K562 (cell line): ENCODE measurements at regions not wholly inside any gene's neighbourhood (a gene's known extent, or its start where the extent isn't known, plus 50 kb on each side); places are given as distances from the start of the nearest gene placed in this dataset.
A peak's percentile ranks its signal among the peaks of the same experiment; 100 is the strongest.

ENCODE experiments used
- ARID4B ChIP-seq: sonication (generic); formaldehyde crosslinking; IDR thresholded peaks from 2 replicates; pipeline ENCODE4 v1.8.0; 2022; ENCODE audit warnings: mild to moderate bottlenecking, missing genetic modification reagents
- BRF1 ChIP-seq: IDR thresholded peaks from 3 replicates; pipeline ENCODE4 v1.6.1; 2011; ENCODE audit warnings: borderline replicate concordance, mild to moderate bottlenecking; ENCODE audit not compliant: insufficient read length; ENCODE audit errors: extremely low read depth
- FOXJ2 ChIP-seq: fragments of 200-800 bp; sonication (Bioruptor generic); IDR thresholded peaks from 2 replicates; pipeline ENCODE4 v1.6.1; 2016; ENCODE audit warnings: missing genetic modification characterization, missing compliant biosample characterization
- HDAC2 ChIP-seq: fragments of 450-650 bp; IDR thresholded peaks from 2 replicates; pipeline ENCODE4 v1.6.1; 2016; ENCODE audit warnings: mild to moderate bottlenecking
- NR4A1 ChIP-seq, 2 experiments: fragments of 250-450 bp in 1 of 2; fragments of 450-650 bp in 1 of 2; sonication (Bioruptor Pico) in 1 of 2; IDR thresholded peaks; 2 replicates each; pipeline versions ENCODE4 v1.4.0 to v1.6.1; 2016 to 2020; ENCODE audit warnings: mild to moderate bottlenecking in 2 of 2, missing compliant biosample characterization in 1 of 2, missing genetic modification characterization in 1 of 2, moderate library complexity in 1 of 2
- TBP ChIP-seq: optimal IDR thresholded peaks from 2 replicates; pipeline ENCODE3; 2011; ENCODE audit warnings: low read depth, low read length, improper control_type of control experiment
- ZNF140 ChIP-seq: fragments of 250-450 bp; sonication (Bioruptor Pico); IDR thresholded peaks from 2 replicates; pipeline ENCODE4 v1.8.0; 2021; ENCODE audit warnings: moderate library complexity, mild to moderate bottlenecking, inconsistent platforms
- ZNF766 ChIP-seq: fragments of 200-800 bp; sonication (Bioruptor generic); conservative IDR thresholded peaks from 2 replicates; pipeline ENCODE4 v1.6.1; 2016; ENCODE audit warnings: missing genetic modification characterization, missing compliant biosample characterization
- TF ChIP-seq, protein P1 (sequence below): fragments of 450-650 bp; IDR thresholded peaks from 2 replicates; pipeline ENCODE4 v1.6.1; 2016; ENCODE audit warnings: mild to moderate bottlenecking, moderate library complexity
- TF ChIP-seq, protein P2 (sequence below): fragments of 250-450 bp; sonication (Bioruptor Pico); IDR thresholded peaks from 2 replicates; pipeline ENCODE4 v1.8.0; 2022; ENCODE audit warnings: moderate library complexity, mild to moderate bottlenecking, inconsistent platforms

DNA sequence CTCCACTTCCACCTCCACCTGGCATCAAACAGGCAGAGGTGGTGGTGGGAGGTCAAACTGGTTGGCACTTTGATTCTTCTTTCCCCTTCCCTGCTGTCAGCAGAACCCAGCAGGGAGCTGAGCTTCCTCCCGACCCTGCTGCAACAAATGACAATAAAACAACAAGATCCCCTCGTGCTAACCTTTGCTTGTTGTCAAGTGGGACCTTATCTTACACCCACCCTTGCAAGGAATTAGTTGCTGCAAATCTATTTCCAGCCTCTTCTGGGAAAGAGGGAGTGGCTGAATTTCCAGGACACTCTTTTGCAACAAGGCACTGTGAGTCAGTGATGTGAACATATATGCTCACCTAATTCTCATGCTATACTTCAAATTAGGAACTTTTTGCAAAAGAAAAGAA is 655.1 kb downstream of the DSC3 start (continued):
- TF ChIP-seq FOXJ2 (tag) (no peak), ARID4B (CRISPR knock-in tag) (no peak), BRF1 (no peak), HDAC2 (no peak), ZNF140 (no peak), NR4A1 (CRISPR knock-in tag; IDR thresholded peaks at IDR 0.05) (no peak), NR4A1 (tag; IDR thresholded peaks at IDR 0.05) (no peak), ZNF766 (CRISPR knock-in tag) (no peak), TBP (peak; percentile 27)
- TF ChIP-seq, protein P1, sequence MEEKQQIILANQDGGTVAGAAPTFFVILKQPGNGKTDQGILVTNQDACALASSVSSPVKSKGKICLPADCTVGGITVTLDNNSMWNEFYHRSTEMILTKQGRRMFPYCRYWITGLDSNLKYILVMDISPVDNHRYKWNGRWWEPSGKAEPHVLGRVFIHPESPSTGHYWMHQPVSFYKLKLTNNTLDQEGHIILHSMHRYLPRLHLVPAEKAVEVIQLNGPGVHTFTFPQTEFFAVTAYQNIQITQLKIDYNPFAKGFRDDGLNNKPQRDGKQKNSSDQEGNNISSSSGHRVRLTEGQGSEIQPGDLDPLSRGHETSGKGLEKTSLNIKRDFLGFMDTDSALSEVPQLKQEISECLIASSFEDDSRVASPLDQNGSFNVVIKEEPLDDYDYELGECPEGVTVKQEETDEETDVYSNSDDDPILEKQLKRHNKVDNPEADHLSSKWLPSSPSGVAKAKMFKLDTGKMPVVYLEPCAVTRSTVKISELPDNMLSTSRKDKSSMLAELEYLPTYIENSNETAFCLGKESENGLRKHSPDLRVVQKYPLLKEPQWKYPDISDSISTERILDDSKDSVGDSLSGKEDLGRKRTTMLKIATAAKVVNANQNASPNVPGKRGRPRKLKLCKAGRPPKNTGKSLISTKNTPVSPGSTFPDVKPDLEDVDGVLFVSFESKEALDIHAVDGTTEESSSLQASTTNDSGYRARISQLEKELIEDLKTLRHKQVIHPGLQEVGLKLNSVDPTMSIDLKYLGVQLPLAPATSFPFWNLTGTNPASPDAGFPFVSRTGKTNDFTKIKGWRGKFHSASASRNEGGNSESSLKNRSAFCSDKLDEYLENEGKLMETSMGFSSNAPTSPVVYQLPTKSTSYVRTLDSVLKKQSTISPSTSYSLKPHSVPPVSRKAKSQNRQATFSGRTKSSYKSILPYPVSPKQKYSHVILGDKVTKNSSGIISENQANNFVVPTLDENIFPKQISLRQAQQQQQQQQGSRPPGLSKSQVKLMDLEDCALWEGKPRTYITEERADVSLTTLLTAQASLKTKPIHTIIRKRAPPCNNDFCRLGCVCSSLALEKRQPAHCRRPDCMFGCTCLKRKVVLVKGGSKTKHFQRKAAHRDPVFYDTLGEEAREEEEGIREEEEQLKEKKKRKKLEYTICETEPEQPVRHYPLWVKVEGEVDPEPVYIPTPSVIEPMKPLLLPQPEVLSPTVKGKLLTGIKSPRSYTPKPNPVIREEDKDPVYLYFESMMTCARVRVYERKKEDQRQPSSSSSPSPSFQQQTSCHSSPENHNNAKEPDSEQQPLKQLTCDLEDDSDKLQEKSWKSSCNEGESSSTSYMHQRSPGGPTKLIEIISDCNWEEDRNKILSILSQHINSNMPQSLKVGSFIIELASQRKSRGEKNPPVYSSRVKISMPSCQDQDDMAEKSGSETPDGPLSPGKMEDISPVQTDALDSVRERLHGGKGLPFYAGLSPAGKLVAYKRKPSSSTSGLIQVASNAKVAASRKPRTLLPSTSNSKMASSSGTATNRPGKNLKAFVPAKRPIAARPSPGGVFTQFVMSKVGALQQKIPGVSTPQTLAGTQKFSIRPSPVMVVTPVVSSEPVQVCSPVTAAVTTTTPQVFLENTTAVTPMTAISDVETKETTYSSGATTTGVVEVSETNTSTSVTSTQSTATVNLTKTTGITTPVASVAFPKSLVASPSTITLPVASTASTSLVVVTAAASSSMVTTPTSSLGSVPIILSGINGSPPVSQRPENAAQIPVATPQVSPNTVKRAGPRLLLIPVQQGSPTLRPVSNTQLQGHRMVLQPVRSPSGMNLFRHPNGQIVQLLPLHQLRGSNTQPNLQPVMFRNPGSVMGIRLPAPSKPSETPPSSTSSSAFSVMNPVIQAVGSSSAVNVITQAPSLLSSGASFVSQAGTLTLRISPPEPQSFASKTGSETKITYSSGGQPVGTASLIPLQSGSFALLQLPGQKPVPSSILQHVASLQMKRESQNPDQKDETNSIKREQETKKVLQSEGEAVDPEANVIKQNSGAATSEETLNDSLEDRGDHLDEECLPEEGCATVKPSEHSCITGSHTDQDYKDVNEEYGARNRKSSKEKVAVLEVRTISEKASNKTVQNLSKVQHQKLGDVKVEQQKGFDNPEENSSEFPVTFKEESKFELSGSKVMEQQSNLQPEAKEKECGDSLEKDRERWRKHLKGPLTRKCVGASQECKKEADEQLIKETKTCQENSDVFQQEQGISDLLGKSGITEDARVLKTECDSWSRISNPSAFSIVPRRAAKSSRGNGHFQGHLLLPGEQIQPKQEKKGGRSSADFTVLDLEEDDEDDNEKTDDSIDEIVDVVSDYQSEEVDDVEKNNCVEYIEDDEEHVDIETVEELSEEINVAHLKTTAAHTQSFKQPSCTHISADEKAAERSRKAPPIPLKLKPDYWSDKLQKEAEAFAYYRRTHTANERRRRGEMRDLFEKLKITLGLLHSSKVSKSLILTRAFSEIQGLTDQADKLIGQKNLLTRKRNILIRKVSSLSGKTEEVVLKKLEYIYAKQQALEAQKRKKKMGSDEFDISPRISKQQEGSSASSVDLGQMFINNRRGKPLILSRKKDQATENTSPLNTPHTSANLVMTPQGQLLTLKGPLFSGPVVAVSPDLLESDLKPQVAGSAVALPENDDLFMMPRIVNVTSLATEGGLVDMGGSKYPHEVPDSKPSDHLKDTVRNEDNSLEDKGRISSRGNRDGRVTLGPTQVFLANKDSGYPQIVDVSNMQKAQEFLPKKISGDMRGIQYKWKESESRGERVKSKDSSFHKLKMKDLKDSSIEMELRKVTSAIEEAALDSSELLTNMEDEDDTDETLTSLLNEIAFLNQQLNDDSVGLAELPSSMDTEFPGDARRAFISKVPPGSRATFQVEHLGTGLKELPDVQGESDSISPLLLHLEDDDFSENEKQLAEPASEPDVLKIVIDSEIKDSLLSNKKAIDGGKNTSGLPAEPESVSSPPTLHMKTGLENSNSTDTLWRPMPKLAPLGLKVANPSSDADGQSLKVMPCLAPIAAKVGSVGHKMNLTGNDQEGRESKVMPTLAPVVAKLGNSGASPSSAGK, result no peak
- TF ChIP-seq, protein P2, sequence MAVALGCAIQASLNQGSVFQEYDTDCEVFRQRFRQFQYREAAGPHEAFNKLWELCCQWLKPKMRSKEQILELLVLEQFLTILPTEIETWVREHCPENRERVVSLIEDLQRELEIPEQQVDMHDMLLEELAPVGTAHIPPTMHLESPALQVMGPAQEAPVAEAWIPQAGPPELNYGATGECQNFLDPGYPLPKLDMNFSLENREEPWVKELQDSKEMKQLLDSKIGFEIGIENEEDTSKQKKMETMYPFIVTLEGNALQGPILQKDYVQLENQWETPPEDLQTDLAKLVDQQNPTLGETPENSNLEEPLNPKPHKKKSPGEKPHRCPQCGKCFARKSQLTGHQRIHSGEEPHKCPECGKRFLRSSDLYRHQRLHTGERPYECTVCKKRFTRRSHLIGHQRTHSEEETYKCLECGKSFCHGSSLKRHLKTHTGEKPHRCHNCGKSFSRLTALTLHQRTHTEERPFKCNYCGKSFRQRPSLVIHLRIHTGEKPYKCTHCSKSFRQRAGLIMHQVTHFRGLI (CRISPR knock-in tag), result no peak
